Endothelial cell (in vitro differentiated cells): ENCODE measurements at regions not wholly inside any gene's neighbourhood (a gene's known extent, or its start where the extent isn't known, plus 50 kb on each side); places are given as distances from the start of the nearest gene placed in this dataset.

Experiments used
- DNase-seq: peaks from one replicate; pipeline ENCODE4 v3.0.0; 2021; ENCODE audit warnings: low spot score
- H3K27ac Mint-ChIP-seq: one replicate; pipeline ENCODE4 v1.8.0; 2021; ENCODE audit warnings: mixed read lengths, inconsistent platforms; ENCODE audit not compliant: unreplicated experiment
- H3K27me3 Mint-ChIP-seq: one replicate; pipeline ENCODE4 v1.8.0; 2021; ENCODE audit warnings: mild to moderate bottlenecking, moderate library complexity, mixed read lengths, inconsistent platforms; ENCODE audit not compliant: unreplicated experiment
- H3K36me3 Mint-ChIP-seq: one replicate; pipeline ENCODE4 v1.8.0; 2021; ENCODE audit warnings: mild to moderate bottlenecking, low read depth, mixed read lengths, inconsistent platforms; ENCODE audit not compliant: unreplicated experiment
- H3K4me1 Mint-ChIP-seq: one replicate; pipeline ENCODE4 v1.8.0; 2021; ENCODE audit warnings: mild to moderate bottlenecking, mixed read lengths, inconsistent platforms; ENCODE audit not compliant: unreplicated experiment
- H3K4me3 Mint-ChIP-seq: one replicate; pipeline ENCODE4 v1.8.0; 2021; ENCODE audit warnings: mild to moderate bottlenecking, mixed read lengths, inconsistent platforms; ENCODE audit not compliant: unreplicated experiment
- H3K9me3 Mint-ChIP-seq: one replicate; pipeline ENCODE4 v1.8.0; 2021; ENCODE audit warnings: mixed read lengths, inconsistent platforms; ENCODE audit not compliant: unreplicated experiment
- TF ChIP-seq, protein P1 (sequence below): fragments of 200-600 bp; sonication (generic); IDR thresholded peaks from one replicate; pipeline ENCODE4 v1.5.0; 2021; ENCODE audit warnings: antibody characterized with exemption; ENCODE audit not compliant: unreplicated experiment

DNA sequence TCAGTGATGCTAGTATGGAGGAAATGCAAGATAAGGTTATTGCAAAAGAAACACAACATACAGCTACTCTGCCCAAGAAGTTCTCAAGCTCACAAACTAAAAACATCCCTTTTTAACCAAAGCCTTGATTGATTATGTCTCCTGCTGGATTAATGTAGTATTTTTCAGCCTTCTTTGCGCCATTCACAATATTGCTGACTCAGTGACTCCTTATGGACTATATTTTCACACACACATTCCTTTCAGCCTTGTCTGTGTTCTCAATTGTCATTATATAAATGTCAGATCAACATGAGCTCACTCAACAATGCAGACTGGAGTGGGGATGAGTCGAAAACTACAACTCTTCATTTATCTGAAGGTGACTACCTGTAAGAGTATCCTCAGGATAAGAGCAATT, 579.3 kb upstream of the CDH8 start:
- no peaks in the 10 kb centered on the region for H3K4me1 Mint-ChIP-seq
- no peak for DNase-seq
- no peak overlapping the region for H3K4me3 Mint-ChIP-seq
- no peaks in the 10 kb centered on the region for H3K9me3 Mint-ChIP-seq
- no peaks in the 10 kb centered on the region for H3K27me3 Mint-ChIP-seq
- TF ChIP-seq, protein P1, sequence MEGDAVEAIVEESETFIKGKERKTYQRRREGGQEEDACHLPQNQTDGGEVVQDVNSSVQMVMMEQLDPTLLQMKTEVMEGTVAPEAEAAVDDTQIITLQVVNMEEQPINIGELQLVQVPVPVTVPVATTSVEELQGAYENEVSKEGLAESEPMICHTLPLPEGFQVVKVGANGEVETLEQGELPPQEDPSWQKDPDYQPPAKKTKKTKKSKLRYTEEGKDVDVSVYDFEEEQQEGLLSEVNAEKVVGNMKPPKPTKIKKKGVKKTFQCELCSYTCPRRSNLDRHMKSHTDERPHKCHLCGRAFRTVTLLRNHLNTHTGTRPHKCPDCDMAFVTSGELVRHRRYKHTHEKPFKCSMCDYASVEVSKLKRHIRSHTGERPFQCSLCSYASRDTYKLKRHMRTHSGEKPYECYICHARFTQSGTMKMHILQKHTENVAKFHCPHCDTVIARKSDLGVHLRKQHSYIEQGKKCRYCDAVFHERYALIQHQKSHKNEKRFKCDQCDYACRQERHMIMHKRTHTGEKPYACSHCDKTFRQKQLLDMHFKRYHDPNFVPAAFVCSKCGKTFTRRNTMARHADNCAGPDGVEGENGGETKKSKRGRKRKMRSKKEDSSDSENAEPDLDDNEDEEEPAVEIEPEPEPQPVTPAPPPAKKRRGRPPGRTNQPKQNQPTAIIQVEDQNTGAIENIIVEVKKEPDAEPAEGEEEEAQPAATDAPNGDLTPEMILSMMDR: no peak
- no peaks in the 10 kb centered on the region for H3K36me3 Mint-ChIP-seq
- no peak overlapping the region for H3K27ac Mint-ChIP-seq

DNA sequence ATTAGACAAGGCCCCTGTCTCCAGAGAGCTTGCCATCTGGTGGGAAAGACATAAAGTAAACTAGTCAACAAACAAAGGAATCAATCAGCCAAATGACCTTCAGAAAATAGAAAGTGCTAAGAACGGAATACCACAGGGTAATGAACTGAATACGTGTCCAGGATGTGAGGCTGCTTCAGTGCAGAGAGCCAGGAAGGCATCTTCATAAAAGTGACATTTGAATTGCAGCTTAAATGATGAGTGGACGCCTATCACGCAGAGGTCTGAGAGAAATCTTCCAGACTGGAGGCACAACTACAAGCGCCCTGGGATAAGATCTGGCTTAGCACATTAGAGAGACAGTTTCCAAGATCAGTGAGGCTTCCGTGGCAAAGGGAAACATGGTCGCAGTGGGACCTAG, 574.1 kb upstream of the CDH8 start:
- no peaks in the 10 kb centered on the region for H3K4me1 Mint-ChIP-seq
- H3K4me3 Mint-ChIP-seq: no peak overlapping the region
- H3K27me3 Mint-ChIP-seq: no peaks in the 10 kb centered on the region
- DNase-seq: no peak
- TF ChIP-seq, protein P1: no peak
- H3K9me3 Mint-ChIP-seq: no peaks in the 10 kb centered on the region
- no peaks in the 10 kb centered on the region for H3K36me3 Mint-ChIP-seq
- no peak overlapping the region for H3K27ac Mint-ChIP-seq

DNA sequence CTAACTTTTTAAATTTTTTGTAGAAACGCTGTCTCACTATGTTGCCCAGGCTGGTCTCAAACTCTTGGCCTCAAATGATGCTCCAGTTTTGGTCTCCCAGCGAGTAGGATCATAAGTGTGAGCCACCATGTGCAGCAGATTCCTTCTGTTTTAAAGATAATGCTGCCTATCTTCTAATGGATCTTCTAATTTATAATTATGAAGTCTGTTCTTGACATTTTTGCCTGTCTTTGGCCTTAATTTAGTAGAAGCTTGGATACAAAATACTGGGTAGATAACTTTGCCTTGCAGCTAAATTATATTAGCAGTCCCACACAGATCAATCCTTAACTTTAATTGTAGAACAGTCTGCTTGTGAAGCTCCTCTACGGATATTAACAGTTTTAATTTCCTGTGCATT, 566.6 kb upstream of the CDH8 start:
- no peak overlapping the region for H3K4me3 Mint-ChIP-seq
- no peak for DNase-seq
- no peaks in the 10 kb centered on the region for H3K4me1 Mint-ChIP-seq
- H3K36me3 Mint-ChIP-seq: no peaks in the 10 kb centered on the region
- H3K27ac Mint-ChIP-seq: no peak overlapping the region
- no peaks in the 10 kb centered on the region for H3K27me3 Mint-ChIP-seq
- TF ChIP-seq, protein P1: no peak
- H3K9me3 Mint-ChIP-seq: no peaks in the 10 kb centered on the region

GRCh38 chr16:62597875-62598274, 561.6 kb upstream of the CDH8 start:
- Mint-ChIP-seq H3K27ac (no peak overlapping the region), H3K4me1 (peaks cover 18% of the 10 kb centered on the region), H3K27me3 (peaks cover 3% of the 10 kb centered on the region), H3K9me3 (no peaks in the 10 kb centered on the region), H3K4me3 (no peak overlapping the region), H3K36me3 (no peaks in the 10 kb centered on the region)
- TF ChIP-seq, protein P1: no peak
- no peak for DNase-seq

DNA sequence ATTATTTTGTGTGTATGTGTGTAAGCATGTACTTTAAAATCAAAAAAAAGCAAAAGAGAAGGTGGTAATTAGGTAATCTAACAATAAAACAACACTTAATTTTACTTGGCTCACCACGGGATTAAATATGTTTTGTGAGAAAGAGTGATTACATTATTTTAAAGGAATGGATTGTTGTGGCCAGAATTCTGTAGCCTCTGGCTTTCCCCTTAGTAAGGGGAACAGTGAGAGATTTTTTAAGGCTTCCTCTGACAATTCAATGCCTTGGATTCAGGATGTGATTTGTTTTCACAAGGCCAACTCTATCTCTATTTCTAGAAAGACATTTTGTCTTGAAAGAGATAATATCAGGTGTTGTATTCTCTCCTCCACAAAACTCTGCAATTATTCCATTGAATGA, 560.3 kb upstream of the CDH8 start:
- peaks cover 3% of the 10 kb centered on the region for H3K27me3 Mint-ChIP-seq
- H3K4me1 Mint-ChIP-seq: peaks cover 18% of the 10 kb centered on the region
- H3K27ac Mint-ChIP-seq: no peak overlapping the region
- TF ChIP-seq, protein P1: no peak
- no peak for DNase-seq
- no peaks in the 10 kb centered on the region for H3K9me3 Mint-ChIP-seq
- no peak overlapping the region for H3K4me3 Mint-ChIP-seq
- H3K36me3 Mint-ChIP-seq: no peaks in the 10 kb centered on the region
